Mesodermal cell (in vitro differentiated cells): ENCODE measurements at regions not wholly inside any gene's neighbourhood (a gene's known extent, or its start where the extent isn't known, plus 50 kb on each side); places are given as distances from the start of the nearest gene placed in this dataset.

Source experiments
- H3K27ac ChIP-seq: 2 replicates; pipeline ENCODE4 v1.7.0; 2013; ENCODE audit warnings: mild to moderate bottlenecking, low read depth, low read length, moderate library complexity; ENCODE audit not compliant: severe bottlenecking
- H3K36me3 ChIP-seq: 2 replicates; pipeline ENCODE4 v1.7.1; 2013; ENCODE audit warnings: mild to moderate bottlenecking, low read length, moderate library complexity; ENCODE audit not compliant: control insufficient read depth, insufficient read depth
- H3K4me1 ChIP-seq: one replicate; pipeline ENCODE4 v1.7.1; 2013; ENCODE audit warnings: mild to moderate bottlenecking, low read length; ENCODE audit not compliant: insufficient read depth, control insufficient read depth, poor library complexity, severe bottlenecking
- H3K4me3 ChIP-seq: 2 replicates; pipeline ENCODE4 v1.7.0; 2013; ENCODE audit warnings: low read length, control low read depth, mild to moderate bottlenecking; ENCODE audit not compliant: insufficient read depth, poor library complexity, severe bottlenecking; ENCODE audit errors: extremely low read depth
- H3K9me3 ChIP-seq: 2 replicates; pipeline ENCODE4 v1.7.1; 2013; ENCODE audit warnings: mild to moderate bottlenecking, low read length, moderate library complexity; ENCODE audit not compliant: control insufficient read depth
- WGBS, 2 experiments: methylation state at CpG; one replicate each; pipeline ENCODE4 v1.1.5; 2013; ENCODE audit warnings: missing lambda C conversion rate in 2 of 2; ENCODE audit not compliant: insufficient coverage in 2 of 2; 5-methylcytosine and 5-hydroxymethylcytosine counted together

GRCh38 chr2:239640676-239641578 is 240.1 kb upstream of the HDAC4 start:
- H3K27ac ChIP-seq, result no peak overlapping the region
- no peaks in the 10 kb centered on the region for H3K36me3 ChIP-seq
- H3K4me1 ChIP-seq, result no peaks in the 10 kb centered on the region
- H3K9me3 ChIP-seq, result no peaks in the 10 kb centered on the region
- WGBS, 2 experiments, result 86 to 90% methylated on average over 11 of the region's 16 CpGs
- H3K4me3 ChIP-seq, result no peak overlapping the region

GRCh38 chr2:239640210-239640609 is 239.4 kb upstream of the HDAC4 start:
- H3K4me3 ChIP-seq, result no peak overlapping the region
- H3K9me3 ChIP-seq, result no peaks in the 10 kb centered on the region
- no peaks in the 10 kb centered on the region for H3K4me1 ChIP-seq
- 67 to 100% methylated on average over 3 to 4 of the region's 5 CpGs for WGBS, 2 experiments
- no peaks in the 10 kb centered on the region for H3K36me3 ChIP-seq
- H3K27ac ChIP-seq, result no peak overlapping the region

- H3K4me1 ChIP-seq, result no peaks in the 10 kb centered on the region
- H3K27ac ChIP-seq, result no peak overlapping the region
- H3K4me3 ChIP-seq, result no peak overlapping the region
- WGBS, 2 experiments, result 83 to 86% methylated on average over 5 of the region's 5 CpGs
- H3K36me3 ChIP-seq, result no peaks in the 10 kb centered on the region
- H3K9me3 ChIP-seq, result no peaks in the 10 kb centered on the region
Observed at GRCh38 chr2:239639421-239640185, 238.8 kb upstream of the HDAC4 start.

DNA sequence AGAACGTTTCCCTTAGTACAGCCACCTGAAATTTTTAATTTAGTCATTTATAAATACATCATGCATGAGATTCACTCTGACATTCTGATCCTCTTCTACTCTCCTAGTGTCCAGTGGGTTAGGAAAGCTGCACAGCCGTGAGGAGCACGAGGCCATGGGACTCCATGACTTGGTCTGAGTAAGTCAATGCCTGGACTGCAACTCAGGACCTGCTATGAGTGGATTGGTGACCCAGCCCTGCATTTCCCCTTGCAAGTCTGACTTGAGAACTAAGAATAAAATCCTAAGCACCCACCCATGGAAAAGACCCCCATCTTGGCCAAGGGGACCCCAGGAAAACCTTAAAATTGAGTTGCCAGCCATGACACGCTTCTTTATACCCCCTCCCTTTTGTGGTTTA is 237.6 kb upstream of the HDAC4 start:
- WGBS, 2 experiments, result 74 to 93% methylated on average over 2 of the region's 4 CpGs

GRCh38 chr2:239636808-239637207 is 236.0 kb upstream of the HDAC4 start:
- Histone ChIP-seq H3K9me3 (no peaks in the 10 kb centered on the region), H3K27ac (no peak overlapping the region), H3K4me1 (no peaks in the 10 kb centered on the region), H3K36me3 (no peaks in the 10 kb centered on the region), H3K4me3 (no peak overlapping the region)
- WGBS, 2 experiments, result 75 to 89% methylated on average over 2 to 3 of the region's 3 CpGs

More for the DNA sequence above, 237.6 kb upstream of the HDAC4 start:
- Histone ChIP-seq H3K4me1 (no peaks in the 10 kb centered on the region), H3K36me3 (no peaks in the 10 kb centered on the region), H3K9me3 (no peaks in the 10 kb centered on the region), H3K27ac (no peak overlapping the region), H3K4me3 (no peak overlapping the region)

GRCh38 chr2:239634769-239635168 is 233.9 kb upstream of the HDAC4 start:
- Histone ChIP-seq H3K9me3 (no peaks in the 10 kb centered on the region), H3K4me1 (no peaks in the 10 kb centered on the region), H3K36me3 (no peaks in the 10 kb centered on the region), H3K4me3 (no peak overlapping the region), H3K27ac (no peak overlapping the region)
- WGBS, 2 experiments, result 100% methylated on average over 4 of the region's 4 CpGs; no CpG with 5 or more reads in 1 of the 2 experiments

GRCh38 chr2:239630618-239631286 is 229.9 kb upstream of the HDAC4 start:
- Histone ChIP-seq H3K27ac (no peak overlapping the region), H3K4me1 (no peaks in the 10 kb centered on the region), H3K4me3 (no peak overlapping the region), H3K9me3 (no peaks in the 10 kb centered on the region), H3K36me3 (no peaks in the 10 kb centered on the region)
- 91 to 92% methylated on average over 9 to 11 of the region's 13 CpGs for WGBS, 2 experiments

DNA sequence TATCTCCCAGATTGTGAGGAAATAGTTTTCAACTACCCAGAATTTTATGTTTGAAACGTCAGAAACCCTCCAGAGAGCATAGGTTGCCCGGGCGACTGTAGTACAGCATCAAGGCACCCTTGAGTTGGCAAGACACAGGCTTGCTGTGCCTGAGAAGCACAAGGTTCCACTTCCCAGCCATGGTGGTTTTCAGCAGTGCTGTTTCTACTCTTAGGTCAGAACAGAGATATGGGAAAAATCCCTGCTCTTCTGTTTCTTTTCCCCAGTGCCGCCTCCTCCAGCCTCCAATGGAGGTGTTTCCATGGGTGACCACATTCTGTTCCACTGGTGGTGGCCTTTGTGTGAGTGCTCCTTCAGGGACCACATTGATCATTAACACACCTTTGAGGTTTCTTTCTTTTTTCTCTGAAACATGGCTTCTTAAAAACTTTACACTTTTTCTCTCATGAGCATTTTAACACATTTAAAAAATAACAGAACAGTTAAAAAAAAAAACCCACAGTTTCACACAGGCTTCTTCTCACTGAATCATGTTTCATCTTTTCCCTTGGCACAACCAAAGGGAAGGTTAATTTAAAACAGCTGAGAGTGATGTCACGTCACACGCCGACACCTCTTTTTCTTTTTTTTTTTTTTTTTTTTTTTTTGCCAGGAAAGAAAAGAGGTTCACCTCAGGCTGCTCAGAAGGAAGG is 229.3 kb upstream of the HDAC4 start:
- no peaks in the 10 kb centered on the region for H3K9me3 ChIP-seq
- no peak overlapping the region for H3K27ac ChIP-seq
- H3K36me3 ChIP-seq, result no peaks in the 10 kb centered on the region
- no peak overlapping the region for H3K4me3 ChIP-seq
- 90 to 93% methylated on average over 2 to 6 of the region's 7 CpGs for WGBS, 2 experiments
- no peaks in the 10 kb centered on the region for H3K4me1 ChIP-seq

DNA sequence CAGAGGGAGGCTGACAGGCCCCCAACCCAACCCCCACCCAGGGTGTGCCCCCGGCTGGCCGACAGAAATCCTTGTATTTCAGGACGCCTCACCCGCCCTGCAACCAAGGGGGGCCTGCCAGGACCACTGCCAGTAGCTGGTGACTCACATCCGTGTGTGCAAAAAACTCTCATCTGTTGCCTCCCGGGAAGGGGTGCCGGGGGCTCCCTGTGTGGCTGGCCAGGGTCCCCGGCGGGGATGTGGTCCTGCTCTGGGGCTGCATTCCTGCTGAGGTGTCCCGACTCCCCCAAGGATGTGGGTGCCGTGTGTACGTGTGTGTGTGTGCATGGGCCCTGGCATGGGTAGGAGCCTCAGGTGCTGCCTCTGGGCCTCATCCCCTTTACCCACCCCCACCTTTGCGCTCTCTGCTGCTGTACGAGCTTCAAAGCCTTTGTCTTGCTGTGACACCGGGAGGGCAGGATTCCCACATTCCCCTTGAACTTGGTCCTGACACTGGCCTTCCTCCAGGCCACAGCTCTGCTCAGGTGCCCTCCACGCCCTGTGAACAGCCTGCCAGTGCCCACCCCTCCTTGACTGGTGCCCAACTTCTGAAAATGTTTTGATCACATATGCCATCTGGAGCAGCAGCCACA is 226.3 kb upstream of the HDAC4 start:
- H3K4me3 ChIP-seq, result no peak overlapping the region
- no peaks in the 10 kb centered on the region for H3K36me3 ChIP-seq
- no peak overlapping the region for H3K27ac ChIP-seq
- no peaks in the 10 kb centered on the region for H3K4me1 ChIP-seq
- no peaks in the 10 kb centered on the region for H3K9me3 ChIP-seq
- WGBS, 2 experiments, result 70 to 75% methylated on average over 12 to 15 of the region's 16 CpGs
